ENCODE measurements at regions not wholly inside any gene's neighbourhood (a gene's known extent, or its start where the extent isn't known, plus 50 kb on each side); places are given as distances from the start of the nearest gene placed in this dataset.

- TF ChIP-seq CTCF (IDR thresholded peaks at IDR 0.05 in 2 of 3, conservative IDR thresholded peaks at IDR 0.05 in 1 of 3; ENCODE audit: borderline replicate concordance in 1 of 3, insufficient read depth in 1 of 3, low read depth in 2 of 3, low read length in 2 of 3) = no peak
- no peak for TF ChIP-seq POLR2A (IDR thresholded peaks at IDR 0.05; ENCODE audit: borderline replicate concordance, extremely low read depth, insufficient read depth, insufficient read length)
- TF ChIP-seq POLR2AphosphoS5 (IDR thresholded peaks at IDR 0.05; ENCODE audit: low read depth, low read length) = no peak
- no peak for TF ChIP-seq SIN3A (IDR thresholded peaks at IDR 0.05; ENCODE audit: low read depth)
- no peak for TF ChIP-seq ZBTB33 (IDR thresholded peaks at IDR 0.05; ENCODE audit: extremely low read depth, insufficient replicate concordance, low read length)
- TF ChIP-seq REST (IDR thresholded peaks at IDR 0.05; ENCODE audit: low read depth) = no peak
- no peak for TF ChIP-seq CEBPB (IDR thresholded peaks at IDR 0.05; ENCODE audit: low read depth)
These were observed 189.1 kb downstream of the SREK1 start for GRCh38 chr5:66333192-66333591.
